Bronchial epithelial cell (primary cell): ENCODE measurements at regions not wholly inside any gene's neighbourhood (a gene's known extent, or its start where the extent isn't known, plus 50 kb on each side); places are given as distances from the start of the nearest gene placed in this dataset.

ENCODE experiments used
- DNase-seq: peaks from one replicate; pipeline ENCODE4 v3.0.0-alpha.2; 2010; ENCODE audit warnings: low read depth
- FAIRE-seq: peaks from 2 replicates; lab custom pipeline; 2011; peaks lifted over from hg19 to GRCh38; lab: Jason Lieb, UNC
- H3K27me3 ChIP-seq: 2 replicates; pipeline ENCODE4 v1.5.1; 2011; ENCODE audit warnings: low read length; ENCODE audit not compliant: control insufficient read depth, insufficient read depth
- H3K36me3 ChIP-seq: 2 replicates; pipeline ENCODE4 v1.5.1; 2011; ENCODE audit warnings: low read length; ENCODE audit not compliant: control insufficient read depth, insufficient read depth
- H3K4me3 ChIP-seq: 2 replicates; pipeline ENCODE4 v1.5.1; 2011; ENCODE audit warnings: mild to moderate bottlenecking, low read depth, low read length, control low read depth
- CTCF ChIP-seq: IDR thresholded peaks from 2 replicates; pipeline ENCODE4 v1.5.1; 2011; ENCODE audit warnings: mild to moderate bottlenecking, moderate library complexity, low read length, control low read depth, inconsistent platforms; ENCODE audit not compliant: insufficient read depth, severe bottlenecking

DNA sequence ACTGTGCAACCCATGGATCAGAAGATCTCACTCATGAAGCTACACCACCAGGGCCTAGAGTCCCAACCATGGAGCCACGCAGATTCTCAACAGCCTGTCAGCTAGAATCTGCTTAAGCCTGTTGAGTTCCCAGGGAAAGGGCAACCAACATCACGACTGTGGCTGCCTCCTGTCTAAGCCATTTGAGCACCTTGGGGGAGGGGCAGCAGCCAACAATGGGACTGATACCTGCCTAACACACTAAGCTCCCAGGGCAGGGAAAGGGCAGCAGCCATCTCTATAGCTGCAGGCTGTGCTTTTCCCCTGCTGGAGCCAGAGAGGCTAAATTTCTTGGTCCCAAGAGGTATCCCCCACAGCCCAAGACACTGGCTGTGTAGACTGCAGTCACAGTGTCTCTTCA lies 96.5 kb upstream of the TCEAL2 start:
- H3K27me3 ChIP-seq = no peaks in the 10 kb centered on the region
- DNase-seq = no peak
- no peak for FAIRE-seq
- H3K4me3 ChIP-seq = no peak overlapping the region
- no peaks in the 10 kb centered on the region for H3K36me3 ChIP-seq
- TF ChIP-seq CTCF = no peak

DNA sequence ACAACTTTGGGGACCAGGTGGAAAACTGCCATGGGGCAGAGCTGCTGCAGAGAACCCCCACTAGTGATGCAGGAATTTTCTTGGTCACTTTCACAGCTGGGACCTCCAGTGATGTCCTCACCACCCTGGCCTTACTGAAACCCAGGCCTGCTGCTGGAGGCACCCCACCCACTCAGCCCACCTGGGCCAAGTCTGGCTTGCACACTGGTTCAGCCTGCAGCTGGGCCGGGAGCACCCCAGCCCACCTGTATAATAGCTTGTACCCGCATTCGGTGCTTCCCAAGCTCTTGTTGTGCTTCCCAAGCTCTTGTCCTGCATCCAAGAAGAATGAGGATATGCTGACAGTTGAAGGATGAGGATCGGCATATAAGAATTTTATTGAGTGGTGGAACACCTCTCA lies 86.4 kb upstream of the ZMAT1 start:
- H3K27me3 ChIP-seq = no peaks in the 10 kb centered on the region
- no peak for DNase-seq
- FAIRE-seq = no peak
- TF ChIP-seq CTCF = no peak
- H3K36me3 ChIP-seq = no peaks in the 10 kb centered on the region
- no peak overlapping the region for H3K4me3 ChIP-seq

DNA sequence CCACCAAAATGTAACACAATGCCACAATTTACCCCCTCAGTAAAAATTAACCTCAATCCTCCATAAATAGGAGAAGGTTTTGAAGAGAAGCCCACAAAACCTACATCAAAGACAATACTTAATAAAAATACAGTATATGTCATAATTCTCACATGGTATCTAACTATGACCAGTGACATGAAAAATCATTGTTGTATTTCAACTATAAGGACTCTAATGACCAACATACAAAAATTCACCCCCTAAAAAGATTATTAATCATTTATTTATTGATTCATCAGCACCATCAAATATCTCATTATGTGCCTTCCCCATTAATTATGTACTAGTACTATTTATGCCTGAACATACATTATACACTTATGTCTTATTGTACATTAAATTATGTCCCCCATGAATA lies 77.1 kb upstream of the ZMAT1 start:
- FAIRE-seq (no peak), DNase-seq (no peak)
- TF ChIP-seq CTCF = no peak
- no peaks in the 10 kb centered on the region for H3K27me3 ChIP-seq
- no peaks in the 10 kb centered on the region for H3K36me3 ChIP-seq
- no peak overlapping the region for H3K4me3 ChIP-seq

GRCh38 chrX:101999644-102000539 lies 68.1 kb upstream of the ZMAT1 start:
- DNase-seq (no peak), FAIRE-seq (no peak)
- TF ChIP-seq CTCF = no peak
- no peak overlapping the region for H3K4me3 ChIP-seq
- H3K36me3 ChIP-seq = no peaks in the 10 kb centered on the region
- H3K27me3 ChIP-seq = no peaks in the 10 kb centered on the region

DNA sequence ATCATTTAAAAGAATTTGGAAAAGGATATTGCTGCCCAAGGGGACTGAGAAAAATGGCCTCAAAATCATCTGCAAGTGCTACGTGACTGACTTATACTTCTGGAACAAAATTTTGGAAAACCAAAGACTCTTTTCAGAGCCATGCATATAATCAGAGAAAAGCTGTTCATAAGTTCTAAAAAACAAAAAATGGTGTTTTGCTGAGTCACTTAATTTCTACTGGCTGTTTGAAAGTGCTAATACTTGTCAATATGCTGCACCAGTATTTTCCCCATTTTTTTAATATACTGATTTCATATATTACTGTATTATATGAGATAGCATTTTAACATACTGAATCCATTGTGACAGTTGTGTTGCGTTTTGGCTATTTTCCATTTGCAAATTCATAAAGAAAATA lies 61.5 kb upstream of the ZMAT1 start:
- FAIRE-seq (no peak), DNase-seq (no peak)
- Histone ChIP-seq H3K36me3 (no peaks in the 10 kb centered on the region), H3K27me3 (no peaks in the 10 kb centered on the region), H3K4me3 (no peak overlapping the region)
- no peak for TF ChIP-seq CTCF
